GM19463 (cell line): ENCODE measurements at regions not wholly inside any gene's neighbourhood (a gene's known extent, or its start where the extent isn't known, plus 50 kb on each side); places are given as distances from the start of the nearest gene placed in this dataset.
"Not testable (repeated sequence)": the region's sequence is repeated elsewhere in the genome, so short reads cannot be mapped to it uniquely, and the experiment has no call there.

Source experiments
- ATAC-seq: cut with Tn5 transposase; IDR thresholded peaks from one replicate; pipeline ENCODE4 v1.9.1; 2021; ENCODE audit warnings: mild to moderate bottlenecking, moderate library complexity; ENCODE audit not compliant: unreplicated experiment

DNA sequence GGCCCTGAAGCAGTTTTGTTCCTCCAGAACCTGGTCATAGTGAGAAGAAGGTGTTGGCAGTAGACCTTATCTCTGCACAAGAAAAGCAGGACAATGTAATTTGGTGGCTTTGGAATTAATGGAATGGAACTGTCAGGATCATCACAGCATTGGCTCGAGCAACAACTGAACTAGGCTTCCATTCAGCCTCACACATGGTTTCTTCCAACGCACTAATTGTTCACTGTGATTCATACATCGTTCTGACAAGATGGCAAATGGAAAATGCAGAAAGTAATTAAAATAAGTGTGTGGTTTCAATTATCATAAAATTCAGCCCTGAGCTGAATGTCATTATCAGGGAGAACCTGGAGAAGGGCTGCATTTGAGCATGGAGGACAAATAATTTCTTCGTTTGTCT is 80.6 kb downstream of the MFSD1 start:
- no peak for ATAC-seq

DNA sequence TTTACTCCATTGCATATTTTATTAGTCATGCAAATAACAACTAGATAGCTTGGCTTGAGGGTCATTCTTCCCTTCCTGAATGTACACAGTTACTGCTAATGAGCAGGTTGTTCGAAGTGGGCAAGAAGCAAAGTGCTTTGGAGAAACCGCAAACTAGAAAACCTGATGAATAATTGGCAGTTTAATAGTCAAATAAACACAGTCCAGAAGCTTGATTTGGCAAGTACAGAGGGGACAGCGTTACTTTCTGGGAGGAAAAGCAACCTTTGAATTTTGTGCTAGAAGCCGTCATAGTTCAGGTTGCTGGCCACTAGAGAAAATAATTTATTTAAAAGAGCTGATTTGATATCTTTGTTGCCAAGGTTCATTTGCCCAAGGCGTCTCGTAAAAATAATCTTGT is 94.9 kb downstream of the MFSD1 start:
- no peak for ATAC-seq

DNA sequence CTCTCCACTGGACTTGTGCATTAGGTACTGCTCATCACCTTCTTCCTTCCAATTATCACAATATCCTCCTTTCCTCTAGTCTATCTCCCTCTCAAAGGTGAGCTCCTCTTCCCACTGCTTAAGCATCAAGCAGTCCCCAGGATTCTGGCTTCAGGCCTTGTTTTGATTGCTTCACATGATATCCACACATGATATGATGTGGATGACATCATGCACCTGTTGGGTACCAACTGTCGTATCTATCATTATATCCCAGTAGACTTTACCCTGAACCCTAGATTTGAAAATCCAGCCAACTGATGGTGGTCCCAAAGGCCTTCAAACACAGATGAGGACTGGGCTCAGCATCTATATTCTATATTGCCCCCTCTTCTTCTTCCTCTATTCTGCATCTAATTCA is 104.9 kb downstream of the MFSD1 start:
- no peak for ATAC-seq

DNA sequence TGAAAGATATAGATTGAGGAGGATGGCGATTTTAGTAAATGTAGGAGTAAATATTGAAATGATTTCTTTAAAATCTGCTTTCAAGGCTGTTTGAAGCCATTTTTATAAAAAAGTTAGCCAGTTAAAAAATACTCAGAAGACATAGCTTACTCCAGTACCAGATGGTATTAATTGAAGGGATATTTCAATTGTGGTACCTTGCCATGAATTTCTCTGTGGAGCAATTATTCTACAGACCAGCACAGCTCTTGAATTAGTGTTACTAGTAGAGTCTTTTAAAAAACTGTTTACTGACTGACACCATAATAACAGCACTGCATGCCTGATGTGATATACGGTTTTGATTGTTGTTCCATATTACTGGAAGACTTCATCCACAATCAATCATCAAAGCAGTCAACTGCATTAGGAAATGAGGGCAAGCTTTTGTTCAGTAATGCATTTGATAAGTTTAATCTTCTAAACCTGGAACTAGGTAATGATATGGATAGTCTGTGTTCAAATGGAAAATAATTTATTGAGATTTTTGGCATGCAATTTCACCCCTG is 106.4 kb downstream of the MFSD1 start:
- no peak for ATAC-seq

DNA sequence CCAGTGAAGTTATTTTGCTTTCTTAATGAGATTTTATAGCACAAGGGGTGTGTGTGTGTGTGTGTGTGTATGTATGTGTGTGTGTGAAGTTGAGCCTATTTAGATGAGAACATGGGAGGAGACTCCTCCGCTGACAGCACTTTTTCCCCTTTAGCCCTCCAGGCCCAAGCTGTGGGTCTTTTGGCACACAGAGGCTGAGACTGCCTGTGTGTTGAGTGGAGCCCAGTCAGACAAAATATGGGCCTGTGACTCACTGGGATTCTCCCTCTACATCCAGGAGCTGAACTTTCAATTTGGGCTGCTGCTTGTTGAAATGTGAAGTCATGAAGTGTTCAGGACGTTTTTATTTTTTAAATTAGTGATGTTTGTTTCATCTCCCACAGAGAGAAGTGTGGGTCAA is 108.0 kb downstream of the MFSD1 start:
- no peak for ATAC-seq

DNA sequence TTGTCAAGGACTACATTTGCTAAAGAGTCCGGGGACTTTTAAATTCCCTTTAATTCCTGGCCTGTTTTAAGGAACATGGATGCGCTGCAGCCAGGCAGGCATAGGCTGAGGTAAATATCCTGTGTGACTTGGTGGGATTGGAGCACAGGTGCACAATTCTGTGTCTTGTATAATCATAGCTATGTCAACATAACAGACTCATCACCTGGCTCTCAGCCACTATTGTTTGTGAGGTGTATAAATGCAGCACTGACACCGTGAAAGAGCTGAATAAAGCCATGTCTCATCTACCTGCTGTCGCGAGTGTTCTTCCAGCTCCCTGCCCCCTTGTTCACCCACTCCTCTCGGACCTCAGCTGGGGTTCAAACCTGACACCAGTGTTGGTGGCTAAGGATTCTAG is 109.7 kb downstream of the MFSD1 start:
- no peak for ATAC-seq

DNA sequence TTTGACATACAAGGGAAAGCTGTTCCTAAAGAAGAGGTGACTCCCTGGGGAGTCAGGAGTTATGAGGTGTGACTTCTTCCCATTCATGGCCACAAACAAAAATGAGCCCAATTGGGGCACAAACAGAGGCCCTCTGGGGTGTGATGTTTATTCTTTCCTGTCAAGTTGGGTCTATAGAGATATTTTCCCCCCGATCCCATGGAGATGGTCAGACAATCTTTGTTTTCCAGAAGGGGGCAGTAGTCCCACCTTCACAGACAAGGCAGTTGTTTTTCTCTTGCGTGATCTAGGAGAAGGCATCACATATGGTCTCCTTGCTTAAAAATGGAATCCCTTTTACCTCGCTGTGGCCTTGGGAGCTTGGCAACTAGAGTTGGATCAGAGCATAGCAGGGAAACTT is 110.3 kb downstream of the MFSD1 start:
- no peak for ATAC-seq

DNA sequence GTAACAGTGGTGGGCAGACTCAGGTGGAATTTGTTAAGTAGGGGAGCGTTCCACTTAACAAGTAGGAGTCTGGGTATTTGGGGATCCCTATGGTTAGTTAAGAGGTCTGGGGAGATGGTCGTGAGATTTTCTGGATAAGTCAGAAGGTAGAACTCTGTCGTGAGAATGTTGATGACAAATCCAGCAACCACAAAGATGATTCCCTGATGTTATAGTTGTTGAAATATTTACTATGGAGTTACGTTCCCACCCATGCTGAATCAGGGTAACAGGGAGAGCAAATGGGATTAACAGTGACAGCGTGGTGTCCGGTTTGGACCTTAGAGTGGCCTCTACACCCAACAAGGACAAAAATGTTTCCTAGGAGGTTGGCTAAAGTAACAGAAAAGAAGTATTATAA is 110.8 kb downstream of the MFSD1 start:
- ATAC-seq, result no peak

DNA sequence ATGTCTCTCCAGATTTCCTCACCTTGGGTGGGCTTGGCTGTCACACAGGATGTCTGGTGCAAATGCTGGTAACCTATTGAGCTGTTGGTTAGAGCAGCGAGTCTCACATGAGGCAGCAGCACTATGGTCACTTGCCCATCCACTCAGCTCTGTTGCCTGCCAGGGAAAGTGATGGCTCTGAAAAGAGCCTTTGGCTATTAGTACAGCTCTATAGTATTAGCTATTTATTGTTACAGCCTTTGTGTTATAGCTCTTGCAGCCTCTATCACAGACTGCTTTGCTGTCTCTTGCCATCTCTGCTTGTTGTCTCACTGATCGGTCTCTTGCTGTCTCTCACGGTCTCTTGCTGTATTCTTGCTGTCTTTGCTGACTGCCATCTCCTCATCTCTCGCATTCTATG is 114.3 kb downstream of the MFSD1 start:
- no peak for ATAC-seq

DNA sequence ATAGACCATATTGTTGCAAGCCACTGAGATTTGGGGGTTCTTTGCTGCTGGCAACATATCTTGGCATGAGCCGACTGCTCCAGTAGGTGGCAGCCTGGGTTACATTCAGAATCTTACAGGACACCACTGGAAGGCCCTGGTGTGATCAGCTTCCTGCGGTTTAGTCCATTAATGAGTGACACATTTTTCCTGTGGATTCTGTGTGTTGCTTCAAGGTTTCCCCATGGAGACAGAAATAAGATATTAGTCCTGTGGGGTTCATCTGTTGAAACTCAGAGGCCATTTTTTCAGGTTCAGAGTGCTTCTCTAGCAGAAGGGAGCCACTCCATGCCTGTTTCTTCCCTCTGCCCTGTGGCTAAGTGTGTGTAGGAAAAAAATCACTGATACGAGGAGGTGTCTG is 116.2 kb downstream of the MFSD1 start:
- ATAC-seq, result peak; percentile 85

DNA sequence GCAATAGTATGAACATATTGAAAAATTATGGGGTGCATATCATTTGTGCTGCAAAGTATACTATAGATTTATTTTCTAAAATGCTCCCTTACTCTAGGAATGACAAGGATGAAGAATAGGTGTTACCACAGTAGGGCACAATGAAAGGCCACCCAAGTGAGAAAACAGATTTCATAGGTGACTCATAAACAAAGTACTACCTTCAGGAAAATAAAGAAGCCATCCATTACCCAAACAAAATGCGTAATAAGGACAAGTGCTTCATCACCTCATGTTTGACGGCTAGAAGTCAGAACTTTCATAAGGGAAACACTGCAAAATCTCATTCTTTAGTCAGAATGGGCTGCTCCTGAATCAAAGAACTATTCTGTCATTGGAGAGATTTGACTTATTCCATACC is 116.6 kb downstream of the MFSD1 start:
- ATAC-seq, result no peak

DNA sequence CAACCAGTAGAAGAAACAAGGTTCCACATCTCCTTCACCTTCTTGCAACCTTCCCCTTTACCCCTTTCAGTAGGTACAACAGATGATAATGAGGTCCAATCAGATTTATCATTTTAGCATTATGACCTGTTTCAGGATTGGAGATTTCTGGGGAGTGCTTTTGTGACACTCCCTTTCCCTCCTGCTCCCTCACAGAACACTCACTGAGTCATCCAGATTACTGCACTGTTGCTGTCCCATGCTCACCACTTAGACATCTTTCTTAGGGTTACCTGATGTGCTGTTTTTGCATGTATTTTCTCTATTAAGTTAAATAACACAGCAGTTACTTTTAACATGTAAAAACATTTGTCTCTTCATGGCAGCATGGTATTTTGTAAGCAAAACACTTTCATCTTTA is 118.5 kb downstream of the MFSD1 start:
- ATAC-seq, result no peak

DNA sequence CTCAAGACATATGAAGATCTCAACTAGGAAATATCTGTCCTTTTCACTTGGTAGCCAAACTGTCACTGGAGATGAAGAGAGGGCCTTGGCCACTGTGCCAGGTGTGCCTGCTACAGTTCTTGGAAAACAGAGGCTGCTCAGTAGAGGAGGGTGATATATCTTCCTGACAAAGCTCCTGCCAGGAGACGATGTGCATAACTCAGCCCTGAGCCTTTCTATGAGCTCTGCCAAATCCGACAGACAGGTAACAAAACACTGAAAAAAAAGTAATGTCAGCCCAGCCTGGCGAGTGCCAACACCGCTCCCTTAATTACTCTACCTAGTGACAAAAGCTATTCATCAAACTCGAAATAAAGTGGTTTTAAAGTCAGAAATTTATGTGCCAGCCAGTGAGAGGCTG is 123.2 kb downstream of the MFSD1 start:
- no peak for ATAC-seq

DNA sequence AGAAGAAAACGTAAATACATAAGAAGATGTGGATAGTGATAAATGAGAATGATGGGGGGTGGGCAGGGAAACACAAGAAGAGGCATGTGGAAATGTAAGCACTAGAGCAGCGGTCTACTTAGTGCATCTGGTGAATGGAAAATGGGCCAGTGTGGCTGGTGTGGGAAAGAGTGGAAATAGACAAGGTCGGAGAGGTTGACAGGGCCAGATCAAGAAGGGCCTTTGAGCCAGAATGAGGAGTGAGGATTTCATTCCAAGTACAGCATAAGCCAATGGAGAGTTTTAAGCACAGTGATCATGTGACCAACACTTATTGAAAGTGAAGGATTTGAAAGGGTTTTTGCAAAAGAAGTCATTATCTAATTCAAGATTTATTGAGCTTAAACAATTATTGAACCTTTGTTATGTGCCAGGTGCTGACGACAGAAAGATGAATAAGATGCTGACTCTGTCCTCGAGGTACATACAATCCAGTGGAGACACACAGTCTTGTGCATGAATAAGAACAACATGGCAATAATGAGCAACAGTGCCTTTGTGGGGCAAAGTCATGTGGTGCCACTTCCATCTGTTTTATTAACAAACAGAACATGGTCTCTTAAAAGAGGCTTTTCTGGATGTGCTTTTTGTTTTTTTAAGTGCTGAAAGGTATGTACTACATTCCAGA is 124.1 kb downstream of the MFSD1 start:
- no peak for ATAC-seq

DNA sequence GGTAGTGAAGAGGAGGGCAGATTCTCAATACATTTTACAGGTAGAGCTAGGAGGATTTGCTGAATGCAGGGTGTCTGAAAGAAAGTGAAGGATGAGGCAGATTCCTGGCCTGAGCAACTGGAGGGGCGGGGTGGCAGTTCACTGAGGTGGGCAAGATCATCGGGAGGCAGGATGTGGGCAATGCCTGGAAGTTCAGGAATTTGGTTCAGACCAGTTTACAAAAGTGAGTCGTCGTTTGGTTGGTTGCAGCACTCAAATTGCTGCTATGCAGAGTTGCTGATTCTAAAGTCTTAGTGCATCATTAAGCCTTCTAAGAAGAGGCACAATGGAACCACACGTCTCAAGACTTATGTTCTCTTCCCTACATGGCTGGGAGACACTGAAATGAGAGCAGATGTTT is 134.0 kb downstream of the MFSD1 start:
- no peak for ATAC-seq

DNA sequence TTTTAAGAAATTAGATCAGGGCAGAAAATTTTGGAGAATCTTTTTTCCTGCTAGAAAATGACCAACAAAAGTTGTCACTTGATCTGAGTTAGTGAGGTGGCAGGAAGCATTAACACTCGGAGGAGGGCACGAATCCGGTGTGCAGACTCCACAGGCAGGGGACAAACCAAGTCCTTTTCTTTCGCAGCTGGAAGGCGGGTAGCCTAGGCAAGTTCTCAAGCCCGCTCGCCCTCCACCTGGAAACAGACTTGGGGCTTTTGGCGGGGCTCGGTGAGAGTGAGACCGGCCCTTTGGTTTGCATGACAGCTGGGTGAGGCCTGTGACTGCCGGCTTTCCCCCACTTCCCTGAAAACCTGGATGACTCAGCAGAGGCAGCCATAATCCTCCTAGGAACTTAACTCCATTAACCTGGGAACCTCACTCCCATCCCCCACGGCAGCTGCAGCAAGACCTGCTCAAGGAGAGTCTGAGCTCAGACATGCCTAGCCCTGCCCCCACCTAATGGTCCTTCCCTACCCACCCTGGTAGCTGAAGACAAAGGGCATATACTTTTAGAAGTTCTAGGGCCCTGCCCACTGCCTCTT is 134.8 kb downstream of the MFSD1 start:
- no peak for ATAC-seq

DNA sequence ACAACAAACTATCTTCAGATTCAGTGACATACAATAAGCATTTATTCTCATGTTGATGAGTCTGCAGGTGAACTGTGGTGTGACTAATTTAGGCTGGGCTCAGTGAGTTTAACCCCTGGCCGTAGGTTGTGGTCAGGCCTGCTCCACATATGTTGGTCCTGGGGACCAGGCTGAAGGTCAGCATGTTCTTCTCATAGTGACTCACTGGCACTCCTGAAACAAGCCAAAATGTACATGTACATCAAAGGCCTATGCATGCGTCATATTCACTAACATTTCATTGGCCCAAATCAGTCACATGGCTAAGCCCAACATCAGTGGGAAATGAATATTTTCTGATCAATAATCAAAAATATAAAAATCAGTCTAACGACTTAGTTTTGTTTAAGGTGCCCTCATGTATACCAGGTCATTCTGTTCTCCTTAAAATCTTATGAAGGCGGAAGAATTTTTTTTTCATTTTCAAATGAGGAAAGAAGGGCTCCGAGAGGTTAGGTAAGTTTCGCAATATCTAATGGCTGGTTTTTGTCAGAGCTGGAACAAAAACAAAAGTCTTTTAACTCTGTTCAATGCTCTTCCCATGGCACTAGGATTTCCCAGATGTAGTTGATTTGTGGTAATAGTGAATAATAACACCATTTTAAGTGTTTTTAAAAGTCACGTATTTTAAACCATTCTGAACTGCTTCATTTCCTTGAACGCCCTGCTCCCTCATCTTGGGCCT is 148.5 kb downstream of the MFSD1 start:
- ATAC-seq, result no peak

DNA sequence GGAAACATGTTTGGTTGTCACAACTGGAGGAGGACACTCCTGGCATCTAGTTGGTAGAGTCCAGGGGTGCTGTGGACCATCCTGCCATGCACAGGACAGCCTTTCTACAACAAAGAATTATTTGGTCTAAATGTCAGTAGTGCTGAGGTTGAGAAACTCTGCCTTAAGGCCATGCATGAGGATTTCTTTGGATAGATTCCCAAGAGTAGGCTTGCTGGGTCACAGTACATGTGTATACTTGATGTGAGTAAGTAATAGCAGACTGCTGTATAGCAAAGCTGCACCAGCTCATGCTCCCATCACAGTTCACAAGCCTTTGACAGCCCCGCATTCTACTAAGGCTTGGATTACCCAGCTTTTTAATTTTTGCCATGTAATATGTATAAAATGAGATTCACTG is 151.3 kb downstream of the MFSD1 start:
- no peak for ATAC-seq

DNA sequence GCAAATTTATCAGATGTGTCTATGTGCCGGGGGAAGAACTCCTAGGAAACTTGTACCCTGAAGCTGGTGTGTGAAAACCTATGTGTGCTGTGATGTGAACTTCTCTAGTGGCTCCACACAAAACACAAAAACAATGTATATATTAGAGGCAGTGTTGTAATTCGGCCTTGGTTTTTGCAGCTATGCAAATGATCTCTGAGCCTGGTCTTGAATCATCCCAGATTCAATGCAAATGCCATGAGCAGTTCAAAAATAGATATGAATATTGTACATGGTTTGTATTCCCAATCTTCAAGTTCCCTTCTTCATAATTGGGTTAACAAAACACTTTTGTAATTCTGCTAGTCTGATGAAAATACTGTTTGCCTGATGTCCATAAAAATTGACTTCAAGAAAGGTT is 152.6 kb downstream of the MFSD1 start:
- ATAC-seq, result no peak

DNA sequence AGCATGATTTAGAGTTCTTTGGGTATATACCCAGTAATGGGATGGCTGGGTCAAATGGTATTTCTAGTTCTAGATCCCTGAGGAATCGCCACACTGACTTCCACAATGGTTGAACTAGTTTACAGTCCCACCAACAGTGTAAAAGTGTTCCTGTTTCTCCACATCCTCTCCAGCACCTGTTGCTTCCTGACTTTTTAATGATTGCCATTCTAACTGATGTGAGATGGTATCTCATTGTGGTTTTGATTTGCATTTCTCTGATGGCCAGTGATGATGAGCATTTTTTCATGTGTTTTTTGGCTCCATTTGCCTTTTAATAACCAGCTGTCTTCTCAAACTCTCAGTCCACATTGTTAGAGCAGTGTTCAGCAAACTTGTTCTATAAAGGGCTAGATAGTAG is 155.9 kb downstream of the MFSD1 start:
- ATAC-seq, result not testable (repeated sequence)

DNA sequence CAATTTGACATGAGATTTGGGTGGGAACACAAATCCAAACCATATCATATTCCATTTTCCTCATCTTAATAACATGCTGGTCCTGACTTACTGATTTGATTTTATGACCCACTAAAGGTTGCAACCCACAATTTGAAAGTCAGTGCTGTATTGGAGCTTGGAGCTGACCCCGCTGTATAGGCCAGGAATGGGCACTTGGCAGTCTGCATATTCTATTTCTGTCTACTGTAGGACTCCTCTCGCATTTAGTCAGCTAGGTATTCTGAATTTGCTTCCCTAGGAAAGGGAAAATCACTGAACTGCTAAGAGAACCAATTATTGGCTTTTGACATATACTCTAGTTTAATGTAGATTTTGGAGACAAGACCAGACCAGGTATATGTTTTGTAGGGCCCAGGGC is 157.0 kb downstream of the MFSD1 start:
- no peak for ATAC-seq

DNA sequence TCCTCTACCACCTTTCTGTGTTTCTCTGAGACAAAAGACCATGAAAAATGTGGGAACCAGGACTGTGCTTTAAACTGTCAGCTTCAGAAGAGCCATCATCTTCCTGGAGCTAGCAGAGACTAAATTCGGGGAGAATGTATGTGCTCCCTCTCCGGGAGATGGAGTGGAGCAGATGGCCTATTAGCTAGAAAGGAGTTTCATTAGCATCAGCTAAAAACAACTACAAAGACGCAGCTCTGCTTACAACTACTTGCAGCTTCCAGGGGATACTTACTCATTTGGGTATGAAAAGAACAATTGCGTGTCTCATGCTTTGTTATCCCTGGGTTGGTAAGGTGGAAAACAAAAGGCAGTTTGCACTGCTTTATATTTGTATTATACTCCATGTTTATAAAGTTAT is 159.6 kb downstream of the MFSD1 start:
- no peak for ATAC-seq
